SIG-M5 (cell line): ENCODE measurements at regions not wholly inside any gene's neighbourhood (a gene's known extent, or its start where the extent isn't known, plus 50 kb on each side); places are given as distances from the start of the nearest gene placed in this dataset.
"Not testable (repeated sequence)": the region's sequence is repeated elsewhere in the genome, so short reads cannot be mapped to it uniquely, and the experiment has no call there.

ENCODE experiments used
- DNase-seq: peaks from one replicate; lab custom pipeline; 2025; lab: John Stamatoyannopoulos, UW

GRCh38 chr3:80734920-80735319, 967.1 kb upstream of the ROBO1 start:
- no peak for DNase-seq

GRCh38 chr3:80734483-80734882, 966.7 kb upstream of the ROBO1 start:
- DNase-seq, result no peak

- no peak for DNase-seq
These were observed 965.9 kb upstream of the ROBO1 start for GRCh38 chr3:80733522-80734176.

GRCh38 chr3:80727561-80727960, 959.8 kb upstream of the ROBO1 start:
- DNase-seq, result not testable (repeated sequence)

- DNase-seq, result not testable (repeated sequence)
These were observed 942.0 kb upstream of the ROBO1 start for GRCh38 chr3:80709597-80710322.

GRCh38 chr3:80705290-80705689, 937.5 kb upstream of the ROBO1 start:
- DNase-seq, result no peak

DNA sequence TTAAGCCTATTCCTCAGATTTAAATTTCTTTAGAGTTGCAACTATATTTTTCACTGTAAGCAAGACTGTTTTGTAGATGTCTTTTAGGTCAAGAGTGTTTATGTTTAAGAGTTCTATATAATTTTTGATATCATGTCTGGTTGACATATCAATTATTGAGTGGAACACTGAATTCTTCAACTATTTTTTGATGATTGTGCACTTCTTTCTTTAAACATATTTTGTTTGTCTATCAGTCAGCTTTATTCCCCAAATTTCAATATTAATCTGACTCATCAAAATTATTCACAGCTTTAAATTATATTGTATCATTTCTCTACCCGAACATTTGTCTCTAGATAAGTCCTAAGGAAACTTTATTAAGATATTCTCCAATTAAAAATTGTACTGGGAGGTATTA, 933.6 kb upstream of the ROBO1 start:
- no peak for DNase-seq

DNA sequence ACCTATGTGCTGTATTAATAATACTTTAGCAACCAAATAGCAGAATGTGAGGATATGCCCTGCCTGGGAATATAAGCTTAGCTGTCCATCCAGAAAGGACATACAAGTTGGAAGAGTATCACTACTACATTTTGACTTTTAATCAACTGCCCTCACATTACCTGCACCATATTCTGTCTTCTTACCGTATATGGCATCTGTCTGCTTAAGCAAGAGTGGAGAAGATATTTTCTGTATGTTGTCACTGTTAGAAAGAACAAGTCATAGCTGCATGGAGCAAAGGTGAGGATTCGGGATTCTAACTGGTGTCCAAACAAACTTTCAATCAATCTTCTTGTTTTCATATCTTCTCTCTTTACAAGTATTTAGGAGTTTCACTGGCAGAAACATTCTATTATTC, 929.5 kb upstream of the ROBO1 start:
- no peak for DNase-seq

- no peak for DNase-seq
These were observed 928.5 kb upstream of the ROBO1 start for GRCh38 chr3:80696280-80696679.

GRCh38 chr3:80688814-80689213, 921.0 kb upstream of the ROBO1 start:
- no peak for DNase-seq

GRCh38 chr3:80682951-80683350, 915.2 kb upstream of the ROBO1 start:
- DNase-seq, result no peak

DNA sequence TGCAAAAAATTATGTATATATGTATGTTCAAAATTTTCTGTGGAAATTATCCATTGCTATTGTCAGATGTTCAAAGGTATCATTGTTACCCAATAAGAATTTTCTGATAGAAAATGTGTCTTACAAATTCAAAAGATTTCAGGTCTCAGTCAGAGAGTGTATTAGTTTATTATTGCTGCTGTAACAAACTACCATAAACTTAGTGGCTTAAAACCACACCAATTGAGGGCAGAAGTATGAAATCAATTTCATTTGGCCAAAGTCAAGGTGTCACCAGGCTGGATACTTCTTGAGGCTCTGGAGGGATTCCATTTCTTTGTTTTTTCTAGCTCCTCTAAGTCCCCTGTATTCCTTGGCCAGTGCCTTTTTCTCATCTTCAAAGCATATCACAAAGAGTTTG, 914.4 kb upstream of the ROBO1 start:
- no peak for DNase-seq

DNA sequence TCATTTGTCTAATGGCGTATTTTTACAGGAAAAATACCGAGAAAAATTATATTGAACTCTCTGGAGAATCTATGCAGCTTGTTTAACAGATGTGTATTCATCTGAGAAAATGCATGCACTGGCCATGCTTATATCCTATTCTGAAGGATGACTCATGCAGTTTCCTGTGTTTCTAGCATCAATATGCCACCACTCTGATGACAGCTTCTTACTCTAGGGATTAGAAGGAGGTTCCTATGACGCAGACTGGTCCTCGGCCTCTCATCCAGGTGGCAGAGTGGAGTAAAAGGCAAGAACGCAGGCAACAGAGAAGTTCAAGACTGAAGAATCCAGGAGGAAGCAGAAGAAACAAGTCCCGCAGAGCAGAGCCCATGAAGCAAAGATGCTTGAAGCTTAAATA, 910.0 kb upstream of the ROBO1 start:
- DNase-seq, result no peak

- no peak for DNase-seq
These were observed 909.1 kb upstream of the ROBO1 start for GRCh38 chr3:80676866-80677265.

- no peak for DNase-seq
These were observed 908.5 kb upstream of the ROBO1 start for GRCh38 chr3:80676261-80676660.

DNA sequence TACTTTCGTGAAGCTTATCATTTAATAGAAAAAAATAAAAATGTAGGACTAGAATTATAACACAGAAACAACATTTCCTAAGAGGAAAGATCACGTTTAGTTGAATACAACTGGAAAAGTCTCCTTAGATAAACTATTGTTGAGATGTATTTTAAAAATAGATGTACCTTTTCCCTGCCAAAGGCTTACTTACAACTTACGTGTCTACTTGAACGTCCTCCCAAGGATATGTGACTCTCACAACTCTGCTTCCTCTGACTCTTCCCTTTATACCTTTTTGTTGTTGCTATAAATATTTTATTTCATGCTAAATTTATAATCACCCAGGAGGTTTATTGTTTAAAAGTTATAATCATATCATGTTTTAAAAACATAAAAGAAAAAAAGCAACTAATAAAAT, 908.0 kb upstream of the ROBO1 start:
- no peak for DNase-seq

DNA sequence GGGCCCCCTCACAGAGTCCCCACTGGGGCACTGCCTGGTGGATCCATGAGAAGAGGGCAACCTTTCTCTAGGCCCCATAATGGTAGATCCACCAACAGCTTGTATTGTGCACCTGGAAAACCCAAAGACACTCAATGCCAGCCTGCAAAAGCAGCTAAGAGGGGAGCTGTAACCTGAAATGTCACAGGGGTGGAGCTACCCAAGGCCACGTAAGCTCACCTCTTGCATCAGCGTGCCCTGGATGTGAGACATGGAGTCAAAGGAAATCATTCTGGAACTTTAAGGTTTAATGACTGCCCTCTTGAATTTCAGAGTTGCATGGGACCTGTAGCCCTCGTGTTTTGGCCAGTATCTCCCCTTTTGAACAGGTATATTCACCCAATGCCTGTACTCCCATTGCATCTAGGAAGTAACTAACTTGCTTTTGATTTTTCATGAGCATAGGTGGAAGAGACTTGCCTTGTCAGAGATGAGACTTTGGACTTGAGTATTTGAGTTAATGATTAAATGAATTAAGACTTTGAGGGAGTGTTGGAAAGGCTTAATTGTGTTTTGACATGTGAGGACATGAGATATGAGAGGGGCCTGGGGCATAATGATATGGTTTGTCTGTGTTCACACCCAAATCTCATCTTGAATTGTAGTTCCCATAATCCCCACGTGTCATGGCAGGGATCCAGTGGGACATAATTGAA, 900.9 kb upstream of the ROBO1 start:
- DNase-seq, result no peak

DNA sequence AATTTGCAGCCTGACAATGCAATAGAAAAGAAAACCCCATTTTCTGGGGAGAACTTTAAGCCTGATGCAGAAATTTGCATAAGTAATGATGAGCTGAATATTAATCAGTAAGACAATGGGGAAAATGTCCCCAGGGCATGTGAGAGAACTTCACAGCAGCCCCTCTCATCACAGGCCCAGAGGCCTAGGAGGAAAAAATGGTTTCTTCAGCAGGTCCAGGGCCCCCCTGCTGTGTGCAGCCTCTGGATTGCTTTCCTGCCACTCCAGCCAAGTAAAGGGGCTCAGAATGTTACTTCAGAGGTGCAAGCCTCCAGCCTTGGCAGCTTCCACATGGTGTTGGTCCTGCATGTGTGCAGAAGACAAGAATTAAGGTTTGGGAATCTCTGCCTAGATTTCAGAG, 900.3 kb upstream of the ROBO1 start:
- DNase-seq, result no peak

DNA sequence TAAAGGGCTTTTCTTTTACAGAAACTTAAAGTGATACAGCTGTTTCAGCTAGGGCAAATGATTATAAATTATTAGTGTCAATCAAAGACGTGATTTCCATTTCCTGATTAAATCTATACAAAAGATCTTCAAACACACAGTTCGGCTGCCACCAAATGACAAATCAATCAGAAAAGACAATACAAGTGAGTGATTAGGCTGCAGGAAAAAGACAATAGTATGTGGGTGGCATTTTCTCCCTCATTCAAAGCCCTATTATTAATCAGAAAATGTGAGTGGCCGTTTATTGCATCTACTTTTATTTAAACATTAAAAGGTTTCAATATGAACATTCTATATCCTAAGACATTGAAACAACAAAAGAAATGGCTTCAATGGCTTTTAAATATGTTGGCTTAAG, 895.6 kb upstream of the ROBO1 start:
- DNase-seq, result no peak

GRCh38 chr3:80655216-80655615, 887.4 kb upstream of the ROBO1 start:
- DNase-seq, result no peak

GRCh38 chr3:80649170-80649569, 881.4 kb upstream of the ROBO1 start:
- DNase-seq, result no peak

- DNase-seq, result no peak
These were observed 875.6 kb upstream of the ROBO1 start for GRCh38 chr3:80643421-80643820.
